ENCODE measurements at regions not wholly inside any gene's neighbourhood (a gene's known extent, or its start where the extent isn't known, plus 50 kb on each side); places are given as distances from the start of the nearest gene placed in this dataset.

- no peaks in the 10 kb centered on the region for H3K9me3 ChIP-seq
- TF ChIP-seq POLR2A (IDR thresholded peaks at IDR 0.05) (no peak), CTCF (IDR thresholded peaks at IDR 0.05) (no peak)
- no peak overlapping the region for H3K4me3 ChIP-seq
- no peaks in the 10 kb centered on the region for H3K36me3 ChIP-seq
- DNase-seq = no peak
- H3K27me3 ChIP-seq = no peaks in the 10 kb centered on the region
- no peak overlapping the region for H3K27ac ChIP-seq
- H3K4me1 ChIP-seq = no peaks in the 10 kb centered on the region
Observed at GRCh38 chr2:184338771-184339170, 259.6 kb upstream of the ZNF804A start.

- no peak for DNase-seq
- H3K36me3 ChIP-seq = no peaks in the 10 kb centered on the region
- no peaks in the 10 kb centered on the region for H3K9me3 ChIP-seq
- H3K27me3 ChIP-seq = no peaks in the 10 kb centered on the region
- H3K4me3 ChIP-seq = no peak overlapping the region
- no peaks in the 10 kb centered on the region for H3K4me1 ChIP-seq
- no peak overlapping the region for H3K27ac ChIP-seq
- TF ChIP-seq POLR2A (IDR thresholded peaks at IDR 0.05) = no peak
- no peak for TF ChIP-seq CTCF (IDR thresholded peaks at IDR 0.05)
Observed at GRCh38 chr2:184339966-184340365, 258.4 kb upstream of the ZNF804A start.

- H3K27me3 ChIP-seq = no peaks in the 10 kb centered on the region
- H3K36me3 ChIP-seq = no peaks in the 10 kb centered on the region
- DNase-seq = no peak
- H3K27ac ChIP-seq = no peak overlapping the region
- no peaks in the 10 kb centered on the region for H3K9me3 ChIP-seq
- TF ChIP-seq CTCF (IDR thresholded peaks at IDR 0.05) (no peak), POLR2A (IDR thresholded peaks at IDR 0.05) (no peak)
- H3K4me1 ChIP-seq = no peaks in the 10 kb centered on the region
- H3K4me3 ChIP-seq = no peak overlapping the region
Observed at GRCh38 chr2:184346338-184346862, 251.9 kb upstream of the ZNF804A start.

- no peak overlapping the region for H3K4me3 ChIP-seq
- TF ChIP-seq POLR2A (IDR thresholded peaks at IDR 0.05) (no peak), CTCF (IDR thresholded peaks at IDR 0.05) (no peak)
- no peaks in the 10 kb centered on the region for H3K36me3 ChIP-seq
- H3K27ac ChIP-seq = no peak overlapping the region
- no peaks in the 10 kb centered on the region for H3K4me1 ChIP-seq
- H3K27me3 ChIP-seq = no peaks in the 10 kb centered on the region
- no peaks in the 10 kb centered on the region for H3K9me3 ChIP-seq
- no peak for DNase-seq
Observed at GRCh38 chr2:184351126-184351525, 247.2 kb upstream of the ZNF804A start.

- H3K9me3 ChIP-seq = no peaks in the 10 kb centered on the region
Observed at GRCh38 chr2:184357033-184357432, 241.3 kb upstream of the ZNF804A start.

GRCh38 chr2:184359379-184359778, 238.9 kb upstream of the ZNF804A start:
- no peak overlapping the region for H3K27ac ChIP-seq
- H3K36me3 ChIP-seq = no peaks in the 10 kb centered on the region
- H3K4me1 ChIP-seq = no peaks in the 10 kb centered on the region
- H3K4me3 ChIP-seq = no peak overlapping the region
- no peak for DNase-seq
- TF ChIP-seq POLR2A (IDR thresholded peaks at IDR 0.05) (no peak), CTCF (IDR thresholded peaks at IDR 0.05) (no peak)
- H3K9me3 ChIP-seq = no peaks in the 10 kb centered on the region
- no peaks in the 10 kb centered on the region for H3K27me3 ChIP-seq

More at GRCh38 chr2:184357033-184357432, 241.3 kb upstream of the ZNF804A start:
- H3K4me3 ChIP-seq = no peak overlapping the region
- no peaks in the 10 kb centered on the region for H3K36me3 ChIP-seq
- no peak for TF ChIP-seq POLR2A (IDR thresholded peaks at IDR 0.05)
- no peak for DNase-seq
- H3K4me1 ChIP-seq = no peaks in the 10 kb centered on the region
- no peaks in the 10 kb centered on the region for H3K27me3 ChIP-seq
- H3K27ac ChIP-seq = no peak overlapping the region

All from Peyer's patch (tissue), 4 donors.